Fibroblast of skin of scalp (primary cell): ENCODE measurements at regions not wholly inside any gene's neighbourhood (a gene's known extent, or its start where the extent isn't known, plus 50 kb on each side); places are given as distances from the start of the nearest gene placed in this dataset.

Experiments
- DNase-seq: peaks from one replicate; pipeline ENCODE4 v3.0.0-alpha.2; 2013

- peak; percentile 13 for DNase-seq
Measured at GRCh38 chr12:60043236-60043635, 447.4 kb downstream of the SLC16A7 start.

- DNase-seq, result peak; percentile 52
Measured at GRCh38 chr12:60052483-60052882, 456.7 kb downstream of the SLC16A7 start.

- no peak for DNase-seq
Measured at GRCh38 chr12:60059180-60059579, 463.4 kb downstream of the SLC16A7 start.

GRCh38 chr12:60066655-60067054, 470.8 kb downstream of the SLC16A7 start:
- no peak for DNase-seq

- no peak for DNase-seq
Measured at GRCh38 chr12:60070552-60070951, 474.7 kb downstream of the SLC16A7 start.

- DNase-seq, result no peak
Measured at GRCh38 chr12:60071759-60072191, 475.9 kb downstream of the SLC16A7 start.

GRCh38 chr12:60072911-60073310, 477.1 kb downstream of the SLC16A7 start:
- DNase-seq, result peak; percentile 91

- DNase-seq, result no peak
Measured at GRCh38 chr12:60075091-60075490, 479.3 kb downstream of the SLC16A7 start.

GRCh38 chr12:60078026-60078425, 482.2 kb downstream of the SLC16A7 start:
- DNase-seq, result no peak

GRCh38 chr12:60093428-60093827, 497.6 kb downstream of the SLC16A7 start:
- no peak for DNase-seq

DNA sequence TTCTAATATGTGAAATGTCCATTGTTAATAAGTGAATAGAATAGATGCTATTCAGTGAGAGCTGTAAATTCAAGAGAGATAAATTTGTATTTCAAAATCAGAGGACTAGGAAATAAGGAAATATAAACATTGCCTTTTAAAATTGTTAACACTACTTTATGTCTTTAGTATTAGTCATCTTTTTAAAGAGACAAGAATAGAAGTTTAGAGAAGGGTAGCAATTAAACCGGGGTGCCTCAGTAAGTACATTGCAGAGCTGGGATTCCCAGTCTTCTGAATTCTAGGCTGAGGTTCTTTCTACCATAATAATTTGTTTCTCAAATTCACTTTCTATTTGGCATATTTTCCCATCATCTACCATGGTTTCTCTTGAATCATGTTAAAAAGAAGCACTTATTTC, 498.6 kb downstream of the SLC16A7 start:
- no peak for DNase-seq

- DNase-seq, result no peak
Measured at GRCh38 chr12:60096727-60097126, 500.9 kb downstream of the SLC16A7 start.

- peak; percentile 67 for DNase-seq
Measured at GRCh38 chr12:60100160-60100559, 504.3 kb downstream of the SLC16A7 start.

GRCh38 chr12:60100852-60101251, 505.0 kb downstream of the SLC16A7 start:
- DNase-seq, result no peak

GRCh38 chr12:60101715-60102114, 505.9 kb downstream of the SLC16A7 start:
- DNase-seq, result peak; percentile 78

GRCh38 chr12:60106214-60106613, 510.4 kb downstream of the SLC16A7 start:
- DNase-seq, result peak; percentile 29

GRCh38 chr12:60107992-60108391, 512.2 kb downstream of the SLC16A7 start:
- DNase-seq, result no peak

DNA sequence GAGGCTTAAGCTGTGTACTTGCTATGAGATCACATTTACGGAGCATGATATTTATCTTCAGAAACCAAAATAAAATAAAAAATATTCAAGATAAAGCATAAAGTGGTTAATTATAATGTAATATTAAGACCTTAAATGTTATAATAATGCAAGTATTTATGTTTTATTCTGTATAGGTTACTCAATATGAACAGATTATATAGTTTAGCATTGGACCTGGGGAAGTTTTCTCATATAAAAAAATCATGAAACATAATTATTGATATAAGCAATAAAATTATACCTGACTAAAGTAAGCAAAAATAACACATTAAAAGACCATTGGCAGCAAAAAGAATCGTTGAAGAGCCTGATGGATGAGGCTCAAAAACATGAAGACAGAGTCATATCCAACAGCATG, 516.2 kb downstream of the SLC16A7 start:
- no peak for DNase-seq

- no peak for DNase-seq
Measured at GRCh38 chr12:60112763-60113162, 516.9 kb downstream of the SLC16A7 start.

DNA sequence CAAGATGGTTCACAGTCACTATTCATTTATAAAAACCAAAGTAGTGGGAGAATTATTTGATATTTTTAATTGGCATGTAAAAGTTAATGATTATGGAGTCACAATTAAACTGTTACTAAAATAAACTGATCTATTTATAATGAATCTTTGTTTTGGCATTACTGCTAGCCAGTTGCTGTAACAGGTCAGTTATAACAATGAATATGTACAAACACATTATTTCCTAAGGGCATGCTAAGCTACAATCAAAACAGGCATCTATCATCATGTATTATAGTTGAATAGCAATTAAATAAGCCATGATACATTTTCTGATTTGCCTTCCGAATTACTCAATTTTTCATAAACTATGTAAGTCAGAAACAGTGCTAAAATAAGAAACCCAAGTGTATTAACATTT, 518.3 kb downstream of the SLC16A7 start:
- no peak for DNase-seq

- no peak for DNase-seq
Measured at GRCh38 chr12:60119327-60119726, 523.5 kb downstream of the SLC16A7 start.

GRCh38 chr12:60120199-60120598, 524.4 kb downstream of the SLC16A7 start:
- DNase-seq, result no peak

- peak; percentile 31 for DNase-seq
Measured at GRCh38 chr12:60123557-60123956, 527.7 kb downstream of the SLC16A7 start.

DNA sequence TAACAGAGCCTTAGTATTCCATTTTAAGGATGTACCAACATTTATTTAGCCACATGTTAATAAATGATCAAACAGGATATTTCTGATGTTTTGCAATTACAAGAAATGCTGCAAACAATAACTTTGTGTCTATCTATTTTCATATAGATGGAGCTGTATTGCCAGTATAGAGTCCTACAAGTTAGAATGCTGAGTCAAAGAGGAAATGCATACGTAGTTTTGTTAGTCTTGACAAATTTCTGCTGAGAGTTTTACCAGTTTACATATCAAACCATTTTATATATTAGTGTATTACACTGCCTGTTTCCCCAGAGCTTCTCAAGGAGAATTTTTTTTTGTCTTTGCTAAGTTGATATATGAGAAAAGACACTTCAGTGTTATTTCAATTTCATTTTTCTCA, 541.7 kb downstream of the SLC16A7 start:
- DNase-seq, result peak; percentile 7

DNA sequence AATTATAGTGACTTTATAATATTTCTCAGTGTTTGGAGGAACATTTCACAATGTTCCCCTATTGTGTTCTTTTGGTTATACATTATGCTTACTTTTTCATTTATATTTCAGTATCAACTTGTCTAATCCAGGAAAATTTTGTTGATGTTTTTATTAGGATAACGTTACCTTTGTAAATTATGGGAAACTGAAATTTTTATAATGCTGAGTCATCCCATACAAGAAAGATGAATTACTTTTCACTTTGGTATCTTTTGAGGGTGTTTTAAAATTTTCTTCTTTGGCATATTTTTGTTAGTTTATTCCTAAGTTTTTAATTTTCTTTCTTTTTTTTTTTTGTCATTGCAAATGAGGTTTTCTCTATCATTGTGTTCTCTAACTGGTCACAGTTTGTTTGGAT, 542.7 kb downstream of the SLC16A7 start:
- DNase-seq, result no peak

DNA sequence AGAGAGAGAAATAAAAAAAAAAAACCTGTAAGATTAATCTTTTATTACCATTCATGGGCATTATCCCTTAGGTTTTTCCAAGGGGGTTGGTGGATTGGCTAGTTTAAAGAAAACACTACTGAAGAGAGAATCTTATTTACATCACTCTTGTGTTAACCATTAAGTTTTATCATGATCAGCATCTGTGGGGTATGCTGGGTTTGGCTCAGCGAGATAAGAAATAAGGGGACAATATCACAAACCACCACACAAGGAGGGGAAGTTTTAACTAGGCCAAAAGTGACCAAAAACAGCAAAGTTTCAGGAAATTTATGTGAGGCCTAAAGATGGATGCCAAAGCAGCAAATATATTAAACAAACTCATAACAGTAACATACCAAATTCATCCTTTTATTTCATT, 548.6 kb downstream of the SLC16A7 start:
- DNase-seq, result no peak
